CD4-positive, alpha-beta T cell (primary cell): ENCODE measurements at regions not wholly inside any gene's neighbourhood (a gene's known extent, or its start where the extent isn't known, plus 50 kb on each side); places are given as distances from the start of the nearest gene placed in this dataset.

ENCODE experiments used
- ATAC-seq: fragments of 200-7000 bp; cut with Tn5 transposase; one replicate; pipeline ENCODE4 v1.10.0; 2022; ENCODE audit warnings: mild to moderate bottlenecking; ENCODE audit not compliant: poor library complexity
- CTCF ChIA-PET: fragments of 350-600 bp; sonication (Branson Sonifier 250); formaldehyde crosslinking; loops from one replicate; lab custom pipeline; 2021; ENCODE audit warnings: antibody characterized with exemption, inconsistent platforms; lab: Charles Lee
- POLR2A ChIA-PET: fragments of 350-600 bp; sonication (Branson Sonifier 250); formaldehyde crosslinking; loops from one replicate; lab custom pipeline; 2021; ENCODE audit warnings: antibody characterized with exemption, inconsistent platforms; lab: Charles Lee
- DNase-seq, 14 experiments: peaks; one replicate each; pipeline ENCODE4 v3.0.0-alpha.2; 2013 to 2020; ENCODE audit warnings: mixed read lengths in 2 of 14
- H3K27ac ChIP-seq, 2 donors: one replicate each; pipeline versions ENCODE4 v1.5.1 to v1.7.0; 2013; ENCODE audit warnings: low read length in 2 of 2, low read depth in 1 of 2, mild to moderate bottlenecking in 1 of 2
- H3K27me3 ChIP-seq, 2 experiments: 1 replicate in 1 of 2; 2 replicates in 1 of 2; pipeline versions ENCODE4 v1.6.1 to v1.7.0; 2013; ENCODE audit warnings: low read length in 2 of 2, control low read depth in 1 of 2, mild to moderate bottlenecking in 1 of 2, moderate library complexity in 1 of 2; ENCODE audit not compliant: insufficient read depth in 2 of 2, control insufficient read depth in 1 of 2
- H3K36me3 ChIP-seq: one replicate; pipeline ENCODE4 v1.6.1; 2013; ENCODE audit warnings: low read length, control low read depth; ENCODE audit not compliant: insufficient read depth
- H3K4me1 ChIP-seq: one replicate; pipeline ENCODE4 v1.6.1; 2013; ENCODE audit warnings: low read length, control low read depth; ENCODE audit not compliant: insufficient read depth
- H3K4me3 ChIP-seq: one replicate; pipeline ENCODE4 v1.5.1; 2013; ENCODE audit warnings: mild to moderate bottlenecking, low read length, moderate library complexity
- H3K9me3 ChIP-seq, 2 experiments: 1 replicate in 1 of 2; 2 replicates in 1 of 2; pipeline versions ENCODE4 v1.6.1 to v1.7.0; 2013; ENCODE audit warnings: low read length in 2 of 2, mild to moderate bottlenecking in 2 of 2, control low read depth in 1 of 2, moderate library complexity in 1 of 2; ENCODE audit not compliant: control insufficient read depth in 1 of 2, insufficient read depth in 1 of 2
- H3K27ac Mint-ChIP-seq: one replicate; pipeline ENCODE4 v1.8.0; 2020; ENCODE audit warnings: mixed read lengths
- H3K27me3 Mint-ChIP-seq: one replicate; pipeline ENCODE4 v1.8.0; 2021; ENCODE audit warnings: mixed read lengths
- H3K36me3 Mint-ChIP-seq: one replicate; pipeline ENCODE4 v1.8.0; 2021; ENCODE audit warnings: low read depth, mixed read lengths
- H3K4me1 Mint-ChIP-seq: one replicate; pipeline ENCODE4 v1.8.0; 2021; ENCODE audit warnings: low read depth, mixed read lengths
- H3K4me3 Mint-ChIP-seq: one replicate; pipeline ENCODE4 v1.8.0; 2020; ENCODE audit warnings: mild to moderate bottlenecking, mixed read lengths
- H3K9me3 Mint-ChIP-seq: one replicate; pipeline ENCODE4 v1.8.0; 2020; ENCODE audit warnings: mixed read lengths
- intact Hi-C, 2 experiments: fragments of 100-400 bp; cut with DNase I in 1 of 2; cut with micrococcal nuclease in 1 of 2; formaldehyde crosslinking; loops; one replicate each; pipeline versions ENCODE4 v1.15.1 to v1.9.0; 2023 to 2025; cut with DNase I, micrococcal nuclease
- TF ChIP-seq, protein P1 (sequence below): fragments of 200-600 bp; IDR thresholded peaks from one replicate; pipeline ENCODE4 v1.8.0; 2022; ENCODE audit warnings: antibody characterized with exemption, mild to moderate bottlenecking

DNA sequence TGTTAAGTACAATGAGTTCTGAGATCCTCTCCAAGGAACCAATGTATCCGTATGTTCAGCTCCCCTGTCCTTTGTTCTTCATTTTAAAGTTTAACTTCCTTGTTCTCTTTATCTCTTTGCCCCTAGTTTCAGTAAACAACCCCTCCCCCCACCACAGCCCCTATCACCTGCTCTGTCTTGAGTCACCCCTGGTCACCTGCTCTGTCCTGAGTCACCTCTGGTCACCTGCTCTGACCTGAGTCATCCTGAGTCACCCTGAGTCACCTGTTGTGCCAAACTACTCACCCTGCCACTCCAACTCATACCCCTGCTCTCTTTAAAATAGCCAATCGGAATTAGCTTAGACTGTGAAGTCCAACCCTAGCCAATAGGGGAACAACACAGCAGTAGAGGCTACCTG lies 288.7 kb upstream of the CDYL start:
- peaks cover 9% of the 10 kb centered on the region for H3K27me3 Mint-ChIP-seq
- H3K4me1 Mint-ChIP-seq: no peaks in the 10 kb centered on the region
- no peak overlapping the region for H3K4me3 Mint-ChIP-seq
- no peak for DNase-seq
- H3K36me3 Mint-ChIP-seq: no peaks in the 10 kb centered on the region
- Histone ChIP-seq H3K4me1 (no peaks in the 10 kb centered on the region), H3K36me3 (no peaks in the 10 kb centered on the region), H3K4me3 (no peak overlapping the region), H3K27ac (no peak overlapping the region), H3K9me3 (peaks cover 10 to 20% of the 10 kb centered on the region in 2 experiments), H3K27me3 (no peaks in the 10 kb centered on the region)
- no peak overlapping the region for H3K27ac Mint-ChIP-seq
- TF ChIP-seq, protein P1, sequence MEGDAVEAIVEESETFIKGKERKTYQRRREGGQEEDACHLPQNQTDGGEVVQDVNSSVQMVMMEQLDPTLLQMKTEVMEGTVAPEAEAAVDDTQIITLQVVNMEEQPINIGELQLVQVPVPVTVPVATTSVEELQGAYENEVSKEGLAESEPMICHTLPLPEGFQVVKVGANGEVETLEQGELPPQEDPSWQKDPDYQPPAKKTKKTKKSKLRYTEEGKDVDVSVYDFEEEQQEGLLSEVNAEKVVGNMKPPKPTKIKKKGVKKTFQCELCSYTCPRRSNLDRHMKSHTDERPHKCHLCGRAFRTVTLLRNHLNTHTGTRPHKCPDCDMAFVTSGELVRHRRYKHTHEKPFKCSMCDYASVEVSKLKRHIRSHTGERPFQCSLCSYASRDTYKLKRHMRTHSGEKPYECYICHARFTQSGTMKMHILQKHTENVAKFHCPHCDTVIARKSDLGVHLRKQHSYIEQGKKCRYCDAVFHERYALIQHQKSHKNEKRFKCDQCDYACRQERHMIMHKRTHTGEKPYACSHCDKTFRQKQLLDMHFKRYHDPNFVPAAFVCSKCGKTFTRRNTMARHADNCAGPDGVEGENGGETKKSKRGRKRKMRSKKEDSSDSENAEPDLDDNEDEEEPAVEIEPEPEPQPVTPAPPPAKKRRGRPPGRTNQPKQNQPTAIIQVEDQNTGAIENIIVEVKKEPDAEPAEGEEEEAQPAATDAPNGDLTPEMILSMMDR: no peak
- intact Hi-C loops: no loop called here
- H3K9me3 Mint-ChIP-seq: peaks cover 11% of the 10 kb centered on the region
- ATAC-seq: no peak
- ChIA-PET POLR2A (no interaction called here), CTCF (no interaction called here)

DNA sequence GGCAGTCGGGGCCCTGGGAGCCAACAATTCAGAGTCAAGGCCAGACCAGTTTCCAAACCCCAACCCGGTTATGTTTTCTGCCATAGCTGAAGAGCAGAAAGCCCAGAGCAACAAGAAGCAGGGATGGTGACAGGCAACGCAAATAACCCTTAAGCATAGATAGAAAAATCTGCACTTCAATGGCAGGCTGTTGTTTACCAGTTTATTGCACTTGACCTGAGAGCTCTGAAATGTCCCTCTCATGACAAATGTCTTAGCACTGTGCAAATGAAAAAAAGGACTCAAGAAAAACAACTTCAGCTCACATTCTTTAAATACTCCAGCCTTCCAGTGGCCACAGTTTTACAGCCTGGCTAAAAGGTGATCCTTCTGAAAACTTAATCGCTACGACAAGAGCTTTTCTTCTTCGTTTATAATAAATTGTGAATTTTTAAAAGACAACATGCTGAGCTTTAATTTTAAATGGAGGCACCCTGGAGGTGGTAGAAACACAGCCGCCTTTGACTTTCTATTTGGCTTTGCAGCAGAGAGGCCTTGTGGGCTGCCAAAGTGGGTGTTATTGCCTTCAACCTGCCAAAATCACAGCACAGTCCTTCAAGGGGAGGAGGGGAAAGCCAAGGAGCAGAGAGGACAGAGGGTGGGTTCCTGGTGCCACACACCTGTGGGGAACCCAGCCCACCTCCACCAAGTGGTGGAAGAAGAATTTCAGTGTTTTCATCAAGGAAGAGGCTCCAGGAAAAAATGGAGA lies 289.5 kb upstream of the CDYL start:
- Mint-ChIP-seq H3K4me1 (no peaks in the 10 kb centered on the region), H3K27ac (no peak overlapping the region), H3K27me3 (peaks cover 7% of the 10 kb centered on the region), H3K36me3 (no peaks in the 10 kb centered on the region), H3K9me3 (peaks cover 10% of the 10 kb centered on the region), H3K4me3 (no peak overlapping the region)
- DNase-seq (no peak), ATAC-seq (no peak)
- H3K27me3 ChIP-seq: no peaks in the 10 kb centered on the region
- no peak overlapping the region for H3K27ac ChIP-seq
- intact Hi-C loops: no loop called here
- H3K4me1 ChIP-seq: no peaks in the 10 kb centered on the region
- no peak overlapping the region for H3K4me3 ChIP-seq
- ChIA-PET CTCF (no interaction called here), POLR2A (no interaction called here)
- H3K36me3 ChIP-seq: no peaks in the 10 kb centered on the region
- TF ChIP-seq, protein P1: no peak
- H3K9me3 ChIP-seq: peaks cover 10 to 26% of the 10 kb centered on the region in 2 experiments

DNA sequence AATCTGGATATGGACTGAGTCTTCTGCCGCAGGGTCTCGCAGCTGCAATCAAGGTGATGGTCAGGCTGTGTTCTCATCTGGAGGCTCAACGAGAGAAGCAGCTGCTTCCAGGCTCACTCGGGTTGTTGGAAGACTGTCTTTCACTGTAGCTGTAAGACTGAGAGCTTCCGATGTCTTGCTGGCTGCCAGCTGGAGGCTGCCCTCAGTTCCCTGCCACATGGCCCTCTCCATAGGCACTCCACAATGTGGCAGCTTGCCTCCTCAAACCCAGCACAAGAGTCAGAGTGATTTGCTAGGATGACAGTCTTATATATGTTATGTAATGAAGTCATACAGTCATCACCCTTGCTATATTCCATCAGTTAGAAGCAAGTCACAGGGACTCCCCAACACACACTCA lies 290.5 kb upstream of the CDYL start:
- Histone ChIP-seq H3K4me3 (no peak overlapping the region), H3K4me1 (no peaks in the 10 kb centered on the region), H3K36me3 (no peaks in the 10 kb centered on the region), H3K27me3 (no peaks in the 10 kb centered on the region), H3K27ac (no peak overlapping the region), H3K9me3 (peaks cover 10 to 26% of the 10 kb centered on the region in 2 experiments)
- CTCF ChIA-PET: no interaction called here
- no peak for DNase-seq
- H3K4me1 Mint-ChIP-seq: no peaks in the 10 kb centered on the region
- H3K36me3 Mint-ChIP-seq: no peaks in the 10 kb centered on the region
- no peak overlapping the region for H3K27ac Mint-ChIP-seq
- ATAC-seq: no peak
- POLR2A ChIA-PET: no interaction called here
- no peak overlapping the region for H3K4me3 Mint-ChIP-seq
- TF ChIP-seq, protein P1: no peak
- intact Hi-C loops: no loop called here
- peaks cover 9% of the 10 kb centered on the region for H3K9me3 Mint-ChIP-seq
- peaks cover 5% of the 10 kb centered on the region for H3K27me3 Mint-ChIP-seq
